Neural cell (in vitro differentiated cells): ENCODE measurements at regions not wholly inside any gene's neighbourhood (a gene's known extent, or its start where the extent isn't known, plus 50 kb on each side); places are given as distances from the start of the nearest gene placed in this dataset.

Experiments
- H2AFZ ChIP-seq: fragments of 200-600, 300-800 bp; sonication (generic), shearing (Covaris generic); 2 replicates; pipeline ENCODE4 v1.6.0; 2014; ENCODE audit warnings: low read depth, mild to moderate bottlenecking, antibody characterized with exemption, low read length, moderate library complexity
- H3F3A ChIP-seq: fragments of 200-600 bp; shearing (Covaris generic); 2 replicates; pipeline ENCODE4 v1.6.1; 2016; ENCODE audit warnings: mild to moderate bottlenecking, moderate library complexity, mixed read lengths, antibody characterized with exemption, low read length; ENCODE audit not compliant: insufficient read depth, poor library complexity, severe bottlenecking
- H3K27ac ChIP-seq: fragments of 200-600, 300-800 bp; sonication (generic), shearing (Covaris generic); 2 replicates; pipeline ENCODE4 v1.5.1; 2014; ENCODE audit warnings: mild to moderate bottlenecking, low read length, moderate library complexity
- H3K27me3 ChIP-seq: fragments of 300-800, 200-600 bp; sonication (generic), shearing (Covaris generic); 2 replicates; pipeline ENCODE4 v1.6.0; 2014; ENCODE audit warnings: mild to moderate bottlenecking, low read depth, low read length, moderate library complexity; ENCODE audit not compliant: insufficient read depth
- H3K36me3 ChIP-seq: fragments of 300-800, 200-600 bp; sonication (generic), shearing (Covaris generic); 2 replicates; pipeline ENCODE4 v1.5.1; 2014; ENCODE audit warnings: mild to moderate bottlenecking, antibody characterized with exemption, low read length, moderate library complexity; ENCODE audit not compliant: insufficient read depth
- H3K4me2 ChIP-seq: fragments of 300-800, 200-600 bp; sonication (generic), shearing (Covaris generic); 2 replicates; pipeline ENCODE4 v1.6.0; 2014; ENCODE audit warnings: mild to moderate bottlenecking, low read length
- H3K4me3 ChIP-seq: fragments of 300-800, 200-600 bp; sonication (generic), shearing (Covaris generic); 2 replicates; pipeline ENCODE4 v1.5.1; 2014; ENCODE audit warnings: mild to moderate bottlenecking, low read length, moderate library complexity
- H3K79me2 ChIP-seq: fragments of 200-600 bp; shearing (Covaris generic); replicated peaks from 2 replicates; pipeline ENCODE4 v1.6.0; 2014; ENCODE audit warnings: mild to moderate bottlenecking, low read length, moderate library complexity; ENCODE audit not compliant: insufficient read depth
- H3K9ac ChIP-seq: fragments of 300-800, 200-600 bp; sonication (generic), shearing (Covaris generic); 2 replicates; pipeline ENCODE4 v1.6.1; 2016; ENCODE audit warnings: mild to moderate bottlenecking, low read length, mixed read lengths
- H3K9me2 ChIP-seq: fragments of 200-600 bp; shearing (Covaris generic); 2 replicates; pipeline ENCODE4 v1.6.1; 2016; ENCODE audit warnings: mild to moderate bottlenecking, low read length, mixed read lengths; ENCODE audit not compliant: insufficient read depth
- H3K9me3 ChIP-seq: fragments of 200-600, 300-800 bp; sonication (generic), shearing (Covaris generic); 2 replicates; pipeline ENCODE4 v1.6.1; 2016; ENCODE audit warnings: mild to moderate bottlenecking, mixed run types, low read length, moderate library complexity, mixed read lengths
- H4K20me1 ChIP-seq: fragments of 200-600 bp; shearing (Covaris generic); 2 replicates; pipeline ENCODE4 v1.6.1; 2016; ENCODE audit warnings: mild to moderate bottlenecking, mixed run types; ENCODE audit not compliant: insufficient read depth
- EP300 ChIP-seq: fragments of 450-650 bp; conservative IDR thresholded peaks from 2 replicates; pipeline ENCODE4 v1.6.1; 2014; ENCODE audit warnings: antibody characterized with exemption, mild to moderate bottlenecking, moderate library complexity; ENCODE audit not compliant: poor library complexity, severe bottlenecking
- EZH2 ChIP-seq: fragments of 200-600, 300-800 bp; shearing (Covaris generic), sonication (generic); IDR thresholded peaks from 2 replicates; pipeline ENCODE4 v1.6.1; 2014; ENCODE audit warnings: antibody characterized with exemption, low read length, borderline replicate concordance, mild to moderate bottlenecking; ENCODE audit not compliant: insufficient read depth, poor library complexity, severe bottlenecking
- POLR2AphosphoS5 ChIP-seq: IDR thresholded peaks from 2 replicates; pipeline ENCODE4 v1.6.1; 2012
- RAD21 ChIP-seq: fragments of 450-650 bp; conservative IDR thresholded peaks from 2 replicates; pipeline ENCODE4 v1.6.1; 2014; ENCODE audit warnings: antibody characterized with exemption, mild to moderate bottlenecking, moderate library complexity
- SMC3 ChIP-seq: fragments of 450-650 bp; conservative IDR thresholded peaks from 2 replicates; pipeline ENCODE4 v1.6.1; 2014; ENCODE audit warnings: antibody characterized with exemption, mild to moderate bottlenecking, moderate library complexity; ENCODE audit not compliant: poor library complexity
- TAF1 ChIP-seq: IDR thresholded peaks from 2 replicates; pipeline ENCODE4 v1.6.1; 2012; ENCODE audit warnings: low read depth
- TF ChIP-seq, protein P1 (sequence below): fragments of 450-650 bp; IDR thresholded peaks from 2 replicates; pipeline ENCODE4 v1.5.1; 2014; ENCODE audit warnings: antibody characterized with exemption, mild to moderate bottlenecking, moderate library complexity; ENCODE audit not compliant: poor library complexity, severe bottlenecking
- TF ChIP-seq, protein P2 (sequence below): IDR thresholded peaks from 2 replicates; pipeline ENCODE4 v1.6.1; 2012; ENCODE audit warnings: borderline replicate concordance

DNA sequence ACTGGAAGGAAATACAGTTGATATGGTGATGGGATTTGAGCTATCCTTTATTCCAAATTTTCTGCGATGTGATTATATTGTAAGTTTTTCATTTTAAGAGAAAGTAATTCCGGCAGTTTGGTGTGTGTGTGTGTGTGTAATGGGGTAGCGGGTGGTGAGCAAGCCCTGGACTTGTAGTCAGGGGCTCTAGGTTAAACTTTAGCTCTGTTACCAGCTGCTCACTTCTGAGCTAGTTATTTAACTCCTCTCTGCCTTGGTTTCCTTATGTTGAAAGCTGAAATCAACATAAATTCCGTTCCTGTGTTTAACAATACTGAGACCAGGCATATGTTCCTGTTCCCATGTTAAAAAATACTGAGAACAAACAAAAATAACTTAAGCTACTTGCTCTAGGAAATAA, 174.1 kb upstream of the CASK start:
- Histone ChIP-seq H3K9ac (no peak overlapping the region), H3K79me2 (no peaks in the 10 kb centered on the region), H3F3A (no peaks in the 10 kb centered on the region), H3K9me3 (no peaks in the 10 kb centered on the region), H4K20me1 (no peaks in the 10 kb centered on the region), H3K36me3 (no peaks in the 10 kb centered on the region), H3K9me2 (no peaks in the 10 kb centered on the region), H3K4me2 (no peak overlapping the region), H3K4me3 (no peak overlapping the region), H2AFZ (no peak overlapping the region), H3K27ac (no peak overlapping the region), H3K27me3 (no peaks in the 10 kb centered on the region)
- TF ChIP-seq, protein P1, sequence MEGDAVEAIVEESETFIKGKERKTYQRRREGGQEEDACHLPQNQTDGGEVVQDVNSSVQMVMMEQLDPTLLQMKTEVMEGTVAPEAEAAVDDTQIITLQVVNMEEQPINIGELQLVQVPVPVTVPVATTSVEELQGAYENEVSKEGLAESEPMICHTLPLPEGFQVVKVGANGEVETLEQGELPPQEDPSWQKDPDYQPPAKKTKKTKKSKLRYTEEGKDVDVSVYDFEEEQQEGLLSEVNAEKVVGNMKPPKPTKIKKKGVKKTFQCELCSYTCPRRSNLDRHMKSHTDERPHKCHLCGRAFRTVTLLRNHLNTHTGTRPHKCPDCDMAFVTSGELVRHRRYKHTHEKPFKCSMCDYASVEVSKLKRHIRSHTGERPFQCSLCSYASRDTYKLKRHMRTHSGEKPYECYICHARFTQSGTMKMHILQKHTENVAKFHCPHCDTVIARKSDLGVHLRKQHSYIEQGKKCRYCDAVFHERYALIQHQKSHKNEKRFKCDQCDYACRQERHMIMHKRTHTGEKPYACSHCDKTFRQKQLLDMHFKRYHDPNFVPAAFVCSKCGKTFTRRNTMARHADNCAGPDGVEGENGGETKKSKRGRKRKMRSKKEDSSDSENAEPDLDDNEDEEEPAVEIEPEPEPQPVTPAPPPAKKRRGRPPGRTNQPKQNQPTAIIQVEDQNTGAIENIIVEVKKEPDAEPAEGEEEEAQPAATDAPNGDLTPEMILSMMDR = no peak
- no peak for TF ChIP-seq TAF1
- TF ChIP-seq SMC3 = no peak
- no peak for TF ChIP-seq RAD21
- TF ChIP-seq POLR2AphosphoS5 = no peak
- no peak for TF ChIP-seq EZH2
- no peak for TF ChIP-seq EP300

DNA sequence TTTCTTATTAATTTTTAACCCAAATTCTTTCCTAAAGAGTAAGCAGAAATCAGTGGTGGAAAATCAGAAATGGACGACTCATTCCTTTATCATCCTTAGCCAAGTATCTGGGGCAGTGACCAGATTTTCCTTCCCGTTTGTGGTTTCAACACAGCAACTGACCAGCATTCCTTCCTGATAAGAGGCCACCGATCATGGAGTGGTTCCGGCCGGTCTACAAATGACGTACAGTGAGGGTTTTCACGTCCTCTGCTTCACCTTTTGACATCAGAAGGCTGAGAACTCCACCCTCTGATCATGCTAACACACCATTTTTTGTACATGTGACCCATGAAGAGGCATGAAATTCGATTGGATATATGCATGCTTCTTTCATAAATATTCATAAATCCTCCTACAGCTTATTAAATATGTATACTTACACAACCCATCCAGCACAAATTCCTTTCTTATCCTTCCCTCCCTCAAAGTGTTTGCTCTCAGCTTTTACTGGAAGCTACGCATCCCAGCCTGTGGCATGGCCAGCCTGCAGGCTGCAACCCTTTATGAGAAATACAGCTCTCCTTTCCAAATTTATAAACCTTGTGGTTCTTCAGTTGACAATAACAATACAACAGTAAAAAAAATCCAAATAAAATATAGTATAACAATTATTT, 173.0 kb upstream of the CASK start:
- H3K36me3 ChIP-seq = no peaks in the 10 kb centered on the region
- no peaks in the 10 kb centered on the region for H3K79me2 ChIP-seq
- H3K9me3 ChIP-seq = no peaks in the 10 kb centered on the region
- H3K4me3 ChIP-seq = no peak overlapping the region
- no peaks in the 10 kb centered on the region for H3F3A ChIP-seq
- no peaks in the 10 kb centered on the region for H3K9me2 ChIP-seq
- H2AFZ ChIP-seq = no peak overlapping the region
- H3K9ac ChIP-seq = no peak overlapping the region
- no peaks in the 10 kb centered on the region for H4K20me1 ChIP-seq
- H3K4me2 ChIP-seq = no peak overlapping the region
- TF ChIP-seq SMC3 (no peak), POLR2AphosphoS5 (no peak), EP300 (no peak), TAF1 (no peak)
- TF ChIP-seq, protein P2, sequence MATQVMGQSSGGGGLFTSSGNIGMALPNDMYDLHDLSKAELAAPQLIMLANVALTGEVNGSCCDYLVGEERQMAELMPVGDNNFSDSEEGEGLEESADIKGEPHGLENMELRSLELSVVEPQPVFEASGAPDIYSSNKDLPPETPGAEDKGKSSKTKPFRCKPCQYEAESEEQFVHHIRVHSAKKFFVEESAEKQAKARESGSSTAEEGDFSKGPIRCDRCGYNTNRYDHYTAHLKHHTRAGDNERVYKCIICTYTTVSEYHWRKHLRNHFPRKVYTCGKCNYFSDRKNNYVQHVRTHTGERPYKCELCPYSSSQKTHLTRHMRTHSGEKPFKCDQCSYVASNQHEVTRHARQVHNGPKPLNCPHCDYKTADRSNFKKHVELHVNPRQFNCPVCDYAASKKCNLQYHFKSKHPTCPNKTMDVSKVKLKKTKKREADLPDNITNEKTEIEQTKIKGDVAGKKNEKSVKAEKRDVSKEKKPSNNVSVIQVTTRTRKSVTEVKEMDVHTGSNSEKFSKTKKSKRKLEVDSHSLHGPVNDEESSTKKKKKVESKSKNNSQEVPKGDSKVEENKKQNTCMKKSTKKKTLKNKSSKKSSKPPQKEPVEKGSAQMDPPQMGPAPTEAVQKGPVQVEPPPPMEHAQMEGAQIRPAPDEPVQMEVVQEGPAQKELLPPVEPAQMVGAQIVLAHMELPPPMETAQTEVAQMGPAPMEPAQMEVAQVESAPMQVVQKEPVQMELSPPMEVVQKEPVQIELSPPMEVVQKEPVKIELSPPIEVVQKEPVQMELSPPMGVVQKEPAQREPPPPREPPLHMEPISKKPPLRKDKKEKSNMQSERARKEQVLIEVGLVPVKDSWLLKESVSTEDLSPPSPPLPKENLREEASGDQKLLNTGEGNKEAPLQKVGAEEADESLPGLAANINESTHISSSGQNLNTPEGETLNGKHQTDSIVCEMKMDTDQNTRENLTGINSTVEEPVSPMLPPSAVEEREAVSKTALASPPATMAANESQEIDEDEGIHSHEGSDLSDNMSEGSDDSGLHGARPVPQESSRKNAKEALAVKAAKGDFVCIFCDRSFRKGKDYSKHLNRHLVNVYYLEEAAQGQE = no peak
- TF ChIP-seq, protein P1 = no peak
- H3K27me3 ChIP-seq = no peaks in the 10 kb centered on the region
- H3K27ac ChIP-seq = no peak overlapping the region
